SK-N-MC (cell line): ENCODE measurements at regions not wholly inside any gene's neighbourhood (a gene's known extent, or its start where the extent isn't known, plus 50 kb on each side); places are given as distances from the start of the nearest gene placed in this dataset.
A peak's percentile ranks its signal among the peaks of the same experiment; 100 is the strongest.

Source experiments
- DNase-seq: peaks from one replicate; pipeline ENCODE4 v3.0.0-alpha.2; 2011; ENCODE audit warnings: low read depth, low spot score
- H3K27ac ChIP-seq: fragments of 200-600 bp; sonication (generic); 2 replicates; pipeline ENCODE4 v1.5.1; 2016; ENCODE audit warnings: mixed run types
- H3K36me3 ChIP-seq: fragments of 200-600 bp; sonication (generic); 2 replicates; pipeline ENCODE4 v1.6.1; 2017; ENCODE audit warnings: antibody characterized with exemption, low read length, mixed read lengths; ENCODE audit not compliant: insufficient read depth
- H3K4me3 ChIP-seq: fragments of 200-600 bp; sonication (generic); 2 replicates; pipeline ENCODE4 v1.5.1; 2016
- H3K9ac ChIP-seq: fragments of 200-600 bp; sonication (generic); 2 replicates; pipeline ENCODE4 v1.8.0; 2017; ENCODE audit warnings: mixed run types, mixed read lengths; ENCODE audit not compliant: insufficient read length
- H3K9me3 ChIP-seq: fragments of 200-600 bp; sonication (generic); 2 replicates; pipeline ENCODE4 v1.6.1; 2017; ENCODE audit warnings: low read depth, mild to moderate bottlenecking, antibody characterized with exemption, low read length, moderate library complexity, mixed read lengths
- EZH2 ChIP-seq: fragments of 200-600 bp; sonication (generic); IDR thresholded peaks from one replicate; pipeline ENCODE4 v1.6.1; 2017; ENCODE audit warnings: antibody characterized with exemption
- FOXP2 ChIP-seq: optimal IDR thresholded peaks from 2 replicates; pipeline ENCODE3; 2011; ENCODE audit warnings: mild to moderate bottlenecking, moderate library complexity; ENCODE audit not compliant: insufficient read depth; ENCODE audit errors: extremely low read length, control extremely low read depth
- POLR2AphosphoS5 ChIP-seq: IDR thresholded peaks from 2 replicates; pipeline ENCODE4 v1.6.1; 2012; ENCODE audit warnings: mild to moderate bottlenecking, low read depth, low read length, borderline replicate concordance

DNA sequence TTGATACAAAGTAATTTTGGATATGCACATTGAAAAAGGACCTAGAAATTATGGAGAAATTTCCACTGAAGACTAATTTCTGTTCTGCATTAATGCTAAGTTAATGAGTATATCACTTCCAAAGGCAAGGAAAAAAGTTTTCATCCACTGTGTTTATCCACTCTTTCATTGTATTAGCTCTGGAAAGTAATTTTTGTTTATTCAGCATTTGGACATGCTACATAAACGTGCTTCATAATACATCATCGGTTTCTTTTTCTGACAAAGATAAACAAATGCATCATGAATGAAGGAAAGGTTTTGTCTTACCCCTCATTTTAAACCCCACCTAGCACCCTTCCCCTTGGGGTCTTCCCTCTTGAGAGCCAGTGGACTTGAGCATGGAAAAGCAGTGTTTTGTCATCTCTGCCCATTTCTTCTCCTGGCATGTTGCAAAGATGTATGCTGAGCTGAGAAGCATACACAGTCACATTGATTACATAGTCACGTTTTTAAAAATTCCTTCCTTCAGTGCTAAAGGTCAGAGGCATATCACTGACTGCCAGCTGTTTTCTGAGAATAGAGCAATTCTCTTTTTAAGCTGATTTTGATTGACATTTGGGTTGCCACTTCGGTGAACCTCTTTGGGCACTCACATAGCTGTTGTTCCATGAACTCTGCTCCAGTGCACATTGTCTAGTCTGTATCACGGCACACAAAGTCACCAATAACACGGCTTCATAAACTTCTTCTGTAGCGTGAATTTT lies 65.9 kb upstream of the C7orf33 start:
- Histone ChIP-seq H3K36me3 (no peaks in the 10 kb centered on the region), H3K4me3 (no peak overlapping the region), H3K27ac (no peak overlapping the region), H3K9me3 (no peaks in the 10 kb centered on the region), H3K9ac (no peak overlapping the region)
- no peak for DNase-seq
- TF ChIP-seq EZH2 = no peak
- TF ChIP-seq FOXP2 = no peak
- no peak for TF ChIP-seq POLR2AphosphoS5

DNA sequence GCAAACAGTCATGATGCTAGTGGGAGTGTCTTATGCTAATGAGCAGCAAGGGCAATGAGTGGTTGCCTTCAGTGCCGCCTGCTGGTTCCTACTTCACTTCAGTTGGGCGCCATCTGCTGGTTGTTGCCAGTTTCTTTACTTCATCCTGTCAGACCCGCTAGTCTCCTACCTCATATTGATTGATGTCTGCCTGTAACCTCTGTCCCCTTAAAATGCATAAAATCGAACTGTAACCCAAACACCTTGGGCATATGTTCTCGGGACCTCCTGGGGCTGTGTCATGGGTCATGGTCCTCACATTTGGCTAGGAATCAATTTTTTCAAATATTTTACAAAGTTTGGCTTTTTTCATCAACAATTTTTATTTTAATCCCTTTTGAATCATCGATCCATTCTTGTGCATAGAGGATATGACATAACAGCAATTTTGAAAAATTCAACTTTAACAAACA lies 62.8 kb upstream of the C7orf33 start:
- Histone ChIP-seq H3K36me3 (no peaks in the 10 kb centered on the region), H3K9ac (no peak overlapping the region), H3K4me3 (no peak overlapping the region), H3K27ac (no peak overlapping the region), H3K9me3 (no peaks in the 10 kb centered on the region)
- TF ChIP-seq EZH2 (no peak), FOXP2 (no peak), POLR2AphosphoS5 (no peak)
- DNase-seq = no peak

DNA sequence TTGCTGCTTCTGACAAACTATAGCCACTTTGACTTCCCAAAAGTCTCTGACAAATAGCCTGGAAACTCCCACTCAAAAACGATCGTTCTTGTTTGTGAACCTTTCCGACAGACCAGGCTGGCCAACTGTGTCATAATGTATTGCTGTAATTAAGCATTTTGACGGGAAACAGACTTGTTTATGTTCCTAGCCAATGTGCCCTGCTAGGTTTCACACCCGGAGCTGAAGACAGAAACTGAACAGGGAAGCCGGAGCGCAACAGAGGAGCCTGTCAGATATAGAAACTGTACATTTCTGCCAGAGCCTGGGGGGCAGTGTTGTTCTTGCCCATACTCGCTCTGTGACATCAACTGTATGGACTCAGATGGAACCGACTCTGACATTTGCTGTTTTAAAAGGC lies 55.3 kb upstream of the C7orf33 start:
- H3K27ac ChIP-seq = no peak overlapping the region
- no peaks in the 10 kb centered on the region for H3K9me3 ChIP-seq
- no peak for DNase-seq
- no peak overlapping the region for H3K4me3 ChIP-seq
- TF ChIP-seq FOXP2 (no peak), POLR2AphosphoS5 (no peak), EZH2 (no peak)
- no peak overlapping the region for H3K9ac ChIP-seq
- no peaks in the 10 kb centered on the region for H3K36me3 ChIP-seq

DNA sequence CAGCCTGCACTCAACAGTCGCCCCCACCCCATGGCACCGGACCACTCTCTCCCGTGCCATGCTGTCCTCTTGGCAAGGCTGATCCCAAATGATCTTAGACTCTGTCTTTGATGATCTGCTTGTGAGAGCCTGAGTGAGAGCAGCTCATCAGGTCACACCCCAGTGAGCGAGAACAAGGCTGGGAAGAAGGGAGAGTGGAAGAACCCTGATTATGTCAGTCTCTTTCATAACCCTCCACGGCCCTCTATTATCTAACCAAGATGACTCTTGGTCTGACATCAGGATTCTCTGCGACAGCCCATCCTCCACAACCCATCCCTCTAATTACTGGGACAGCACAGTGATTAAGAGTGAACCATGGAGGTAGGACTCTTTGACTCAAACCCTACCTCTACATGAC lies 53.1 kb upstream of the C7orf33 start:
- DNase-seq = no peak
- Histone ChIP-seq H3K9ac (no peak overlapping the region), H3K27ac (no peak overlapping the region), H3K4me3 (no peak overlapping the region), H3K9me3 (no peaks in the 10 kb centered on the region), H3K36me3 (no peaks in the 10 kb centered on the region)
- TF ChIP-seq FOXP2 (no peak), POLR2AphosphoS5 (no peak), EZH2 (no peak)

DNA sequence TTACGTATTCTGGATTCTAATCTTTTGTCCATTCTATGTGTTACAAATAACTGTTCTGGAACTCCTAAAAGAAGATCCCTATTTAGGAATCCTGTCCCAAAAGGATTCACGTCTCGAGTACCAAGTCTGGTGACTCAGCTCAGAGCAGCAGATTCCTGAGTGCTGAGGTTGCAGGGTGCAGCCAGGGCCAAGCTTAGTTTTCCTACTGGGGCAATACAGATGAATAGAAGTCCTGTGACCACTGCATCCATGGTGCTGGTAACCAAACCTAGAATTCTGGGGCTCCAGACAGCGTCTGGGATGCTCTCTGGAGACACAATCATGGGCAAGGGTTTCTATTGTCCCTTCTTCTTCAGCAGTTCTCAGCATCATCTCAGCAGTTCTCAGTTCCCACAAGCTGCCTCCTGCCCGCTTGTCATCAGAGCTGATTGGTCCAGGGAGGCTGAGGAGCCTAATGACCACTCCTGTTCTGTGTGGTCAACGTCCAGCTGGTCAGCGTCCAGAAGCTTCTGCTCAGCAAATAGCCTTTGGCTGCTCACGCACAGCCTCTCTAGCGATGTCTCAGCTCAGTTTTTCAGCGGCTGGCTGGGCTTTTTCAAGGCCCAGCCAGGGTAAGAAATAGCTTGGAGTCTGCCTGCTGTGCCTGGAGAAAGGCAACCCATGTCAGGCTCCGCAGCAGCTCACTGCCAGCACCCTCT lies 50.4 kb upstream of the C7orf33 start:
- H3K9me3 ChIP-seq = no peaks in the 10 kb centered on the region
- H3K36me3 ChIP-seq = no peaks in the 10 kb centered on the region
- TF ChIP-seq EZH2 (no peak), POLR2AphosphoS5 (no peak), FOXP2 (no peak)
- DNase-seq = no peak
- H3K27ac ChIP-seq = peak overlapping the region; percentile 27
- H3K9ac ChIP-seq = peak overlapping the region; percentile 34
- H3K4me3 ChIP-seq = no peak overlapping the region
